ENCODE measurements at regions not wholly inside any gene's neighbourhood (a gene's known extent, or its start where the extent isn't known, plus 50 kb on each side); places are given as distances from the start of the nearest gene placed in this dataset.

- no peak for TF ChIP-seq POLR2A (IDR thresholded peaks at IDR 0.05)
- no peak for TF ChIP-seq POLR2AphosphoS5 (IDR thresholded peaks at IDR 0.05)
Observed at GRCh38 chr11:119473901-119474681, 51.1 kb upstream of the THY1 start.
